Mesodermal cell (in vitro differentiated cells): ENCODE measurements at regions not wholly inside any gene's neighbourhood (a gene's known extent, or its start where the extent isn't known, plus 50 kb on each side); places are given as distances from the start of the nearest gene placed in this dataset.
"Not testable (repeated sequence)": the region's sequence is repeated elsewhere in the genome, so short reads cannot be mapped to it uniquely, and the experiment has no call there.

ENCODE experiments used
- H3K27ac ChIP-seq: 2 replicates; pipeline ENCODE4 v1.7.0; 2013; ENCODE audit warnings: mild to moderate bottlenecking, low read depth, low read length, moderate library complexity; ENCODE audit not compliant: severe bottlenecking
- H3K36me3 ChIP-seq: 2 replicates; pipeline ENCODE4 v1.7.1; 2013; ENCODE audit warnings: mild to moderate bottlenecking, low read length, moderate library complexity; ENCODE audit not compliant: control insufficient read depth, insufficient read depth
- H3K4me1 ChIP-seq: one replicate; pipeline ENCODE4 v1.7.1; 2013; ENCODE audit warnings: mild to moderate bottlenecking, low read length; ENCODE audit not compliant: insufficient read depth, control insufficient read depth, poor library complexity, severe bottlenecking
- H3K4me3 ChIP-seq: 2 replicates; pipeline ENCODE4 v1.7.0; 2013; ENCODE audit warnings: low read length, control low read depth, mild to moderate bottlenecking; ENCODE audit not compliant: insufficient read depth, poor library complexity, severe bottlenecking; ENCODE audit errors: extremely low read depth
- H3K9me3 ChIP-seq: 2 replicates; pipeline ENCODE4 v1.7.1; 2013; ENCODE audit warnings: mild to moderate bottlenecking, low read length, moderate library complexity; ENCODE audit not compliant: control insufficient read depth
- WGBS, 2 experiments: methylation state at CpG; one replicate each; pipeline ENCODE4 v1.1.5; 2013; ENCODE audit warnings: missing lambda C conversion rate in 2 of 2; ENCODE audit not compliant: insufficient coverage in 2 of 2; 5-methylcytosine and 5-hydroxymethylcytosine counted together

DNA sequence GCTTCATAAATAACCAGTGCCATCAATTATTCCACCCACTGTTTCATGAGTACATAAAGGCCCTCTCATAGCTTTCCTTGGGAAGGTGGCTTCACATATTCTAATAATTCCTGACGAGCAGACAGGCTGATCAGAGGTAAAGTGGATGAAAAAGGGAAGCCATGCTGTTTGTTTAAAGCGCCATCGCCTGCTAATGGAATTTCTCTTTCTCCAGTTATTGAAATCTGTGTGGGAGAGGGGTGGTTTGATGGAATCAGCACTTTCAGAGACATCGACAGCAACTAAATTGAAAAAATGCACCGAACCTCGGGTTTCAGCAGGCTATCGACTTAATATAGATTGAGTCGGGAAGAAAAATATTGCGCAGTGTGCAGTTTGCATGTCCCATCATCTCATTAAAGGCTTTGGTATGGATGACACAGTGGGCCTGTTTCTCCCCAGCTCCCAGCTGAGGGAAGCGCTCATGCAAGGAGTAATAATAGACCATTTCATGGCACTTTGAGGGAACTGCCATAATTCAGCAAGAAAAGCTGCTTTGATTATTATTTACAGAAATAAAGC lies 472.1 kb downstream of the RBFOX1 start:
- Histone ChIP-seq H3K4me3 (no peak overlapping the region), H3K36me3 (no peaks in the 10 kb centered on the region), H3K4me1 (no peaks in the 10 kb centered on the region), H3K27ac (no peak overlapping the region), H3K9me3 (no peaks in the 10 kb centered on the region)
- 89 to 96% methylated on average over 8 to 9 of the region's 10 CpGs for WGBS, 2 experiments

DNA sequence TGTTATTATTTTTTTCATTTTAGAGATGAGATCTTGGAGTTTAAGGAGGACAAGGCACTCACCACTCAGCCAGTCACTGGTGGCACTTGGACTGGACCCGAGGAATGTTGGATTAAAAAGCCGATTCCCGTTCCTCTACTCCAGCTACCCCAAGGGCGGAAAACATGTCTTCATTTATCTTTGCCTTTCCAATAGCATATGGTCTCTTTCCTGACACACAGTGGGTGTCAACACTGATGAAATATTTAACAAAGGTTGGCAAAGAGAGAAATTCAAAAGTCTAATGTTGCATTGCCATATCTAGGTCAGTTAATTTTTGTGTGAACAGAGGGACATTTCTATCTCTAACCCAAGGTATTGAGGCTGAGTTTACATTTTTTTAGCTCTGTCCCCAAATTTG lies 459.7 kb downstream of the RBFOX1 start:
- 70 to 91% methylated on average over 2 to 3 of the region's 4 CpGs for WGBS, 2 experiments
- Histone ChIP-seq H3K4me3 (no peak overlapping the region), H3K4me1 (no peaks in the 10 kb centered on the region), H3K27ac (no peak overlapping the region), H3K36me3 (no peaks in the 10 kb centered on the region), H3K9me3 (no peaks in the 10 kb centered on the region)

DNA sequence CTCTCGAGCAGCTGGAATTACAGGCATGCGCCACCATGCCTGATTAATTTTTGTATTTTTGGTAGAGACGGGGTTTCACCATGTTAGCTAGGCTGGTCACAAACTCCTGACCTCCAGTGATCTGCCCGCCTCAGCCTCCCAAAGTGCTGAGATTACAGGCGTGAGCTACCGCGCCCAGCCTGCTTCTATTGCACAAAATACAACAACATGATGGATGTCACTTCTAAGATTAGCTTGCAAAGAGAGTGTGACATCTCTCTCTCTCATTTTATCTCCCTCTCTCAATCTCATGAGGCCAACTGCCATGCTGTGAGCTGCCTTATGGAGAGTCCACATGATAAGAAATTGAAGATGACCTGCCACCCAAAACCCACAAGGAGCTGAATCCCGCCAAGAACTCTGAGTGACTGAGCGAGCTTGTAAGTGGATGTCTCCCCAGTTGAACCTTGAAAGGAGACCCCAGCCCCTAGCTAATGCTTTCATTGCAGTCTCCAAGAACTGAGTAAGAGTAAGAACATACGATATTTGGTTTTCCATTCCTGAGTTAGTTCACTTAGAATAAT lies 458.5 kb downstream of the RBFOX1 start:
- H3K36me3 ChIP-seq: no peaks in the 10 kb centered on the region
- no peak overlapping the region for H3K27ac ChIP-seq
- 87 to 94% methylated on average over 8 of the region's 10 CpGs for WGBS, 2 experiments
- no peak overlapping the region for H3K4me3 ChIP-seq
- H3K4me1 ChIP-seq: no peaks in the 10 kb centered on the region
- H3K9me3 ChIP-seq: no peaks in the 10 kb centered on the region

DNA sequence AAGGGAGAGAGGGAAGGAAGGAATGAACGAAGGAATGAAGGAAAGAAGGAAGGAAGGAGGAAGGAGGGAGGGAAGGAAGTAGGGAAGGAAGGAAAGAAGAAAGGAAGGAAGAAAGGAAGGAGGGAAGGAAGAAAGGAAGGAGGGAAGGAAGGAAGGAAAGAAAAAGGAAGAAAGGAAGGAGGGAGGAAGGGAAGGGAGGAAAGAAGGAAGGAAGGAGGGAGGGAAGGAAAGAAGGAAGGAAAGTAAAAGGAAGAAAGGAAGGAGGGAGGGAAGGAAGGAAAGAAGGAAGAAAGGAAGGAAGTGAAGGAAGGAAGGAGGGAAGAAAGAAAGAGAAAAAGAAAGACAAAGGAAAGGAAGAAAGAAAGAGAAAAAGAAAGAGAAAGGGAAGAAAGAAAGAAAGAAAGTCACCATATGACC lies 442.4 kb downstream of the RBFOX1 start:
- Histone ChIP-seq H3K9me3 (no peaks in the 10 kb centered on the region), H3K36me3 (no peaks in the 10 kb centered on the region), H3K27ac (no peak overlapping the region), H3K4me1 (no peaks in the 10 kb centered on the region), H3K4me3 (no peak overlapping the region)
- 74 to 76% methylated on average over 1 of the region's 1 CpG for WGBS, 2 experiments

DNA sequence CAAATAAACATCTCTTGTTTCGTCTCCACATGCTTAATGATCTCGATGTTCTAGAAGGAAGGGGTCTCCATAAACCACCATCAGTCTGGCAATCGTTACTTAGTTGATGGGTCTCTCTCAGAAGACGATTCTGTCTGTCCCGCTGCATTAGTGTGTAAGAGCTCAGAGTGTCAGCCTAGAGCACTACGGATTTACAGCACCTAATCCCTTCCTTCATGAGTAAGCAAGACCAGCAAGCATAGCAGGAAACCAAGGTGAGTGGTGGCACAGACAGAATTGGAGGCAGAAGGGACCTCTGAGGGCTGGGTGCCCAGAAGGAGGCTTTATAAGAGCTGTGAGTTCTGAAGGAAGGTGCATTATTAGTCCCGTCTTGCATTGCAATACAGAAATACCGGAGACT lies 440.1 kb downstream of the RBFOX1 start:
- no peak overlapping the region for H3K27ac ChIP-seq
- WGBS, 2 experiments: 82 to 95% methylated on average over 5 to 6 of the region's 8 CpGs
- no peaks in the 10 kb centered on the region for H3K9me3 ChIP-seq
- H3K4me3 ChIP-seq: no peak overlapping the region
- no peaks in the 10 kb centered on the region for H3K4me1 ChIP-seq
- no peaks in the 10 kb centered on the region for H3K36me3 ChIP-seq

DNA sequence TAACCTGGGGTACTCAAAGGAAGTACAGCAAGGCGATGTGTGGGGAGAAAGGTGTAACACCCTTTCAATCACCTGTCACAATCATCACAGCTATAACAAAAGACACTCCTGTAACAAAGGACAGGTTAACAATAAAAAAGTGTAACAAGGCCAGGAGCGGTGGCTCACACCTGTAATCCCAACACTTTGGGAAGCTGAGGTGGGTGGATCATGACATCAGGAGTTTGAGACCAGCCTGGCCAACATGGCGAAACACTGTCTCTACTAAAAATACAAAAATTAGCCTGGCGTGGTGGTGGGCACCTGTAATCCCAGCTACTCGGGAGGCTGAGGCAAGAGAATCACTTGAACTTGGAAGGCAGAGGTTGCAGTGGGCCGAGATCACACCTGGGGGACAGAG lies 436.4 kb downstream of the RBFOX1 start:
- 92 to 100% methylated on average over 2 to 4 of the region's 6 CpGs for WGBS, 2 experiments

DNA sequence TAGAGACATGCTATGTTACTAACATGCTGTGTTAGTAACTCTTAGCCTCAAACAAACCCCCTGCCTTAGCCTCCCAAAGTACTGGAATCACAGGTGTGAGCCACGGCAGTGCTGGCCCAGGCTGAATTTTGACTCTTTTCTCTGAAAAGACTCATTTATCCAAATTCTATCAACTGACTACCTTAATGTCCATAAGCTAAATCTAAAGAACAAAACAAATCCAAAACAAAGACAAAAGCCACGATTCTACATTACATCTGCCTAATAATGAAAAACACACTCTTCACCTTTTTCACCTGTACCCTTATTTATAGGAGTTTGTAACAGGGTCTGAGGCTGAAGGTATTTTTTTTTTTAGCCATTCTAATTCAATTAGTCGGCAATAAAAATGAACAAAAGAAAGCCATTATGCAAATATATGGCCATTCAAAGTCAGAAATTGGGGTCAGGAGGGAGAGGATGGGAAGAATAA lies 432.5 kb downstream of the RBFOX1 start:
- Histone ChIP-seq H3K4me3 (no peak overlapping the region), H3K9me3 (no peaks in the 10 kb centered on the region), H3K27ac (no peak overlapping the region), H3K4me1 (peaks cover 15% of the 10 kb centered on the region), H3K36me3 (no peaks in the 10 kb centered on the region)
- 55% methylated on average over 1 of the region's 3 CpGs; no CpG with 5 or more reads in 1 of the 2 experiments for WGBS, 2 experiments

More for the DNA sequence above, 436.4 kb downstream of the RBFOX1 start:
- H3K9me3 ChIP-seq, H3K27ac ChIP-seq, H3K36me3 ChIP-seq, H3K4me3 ChIP-seq: not testable (repeated sequence)
- peaks cover 15% of the 10 kb centered on the region for H3K4me1 ChIP-seq

DNA sequence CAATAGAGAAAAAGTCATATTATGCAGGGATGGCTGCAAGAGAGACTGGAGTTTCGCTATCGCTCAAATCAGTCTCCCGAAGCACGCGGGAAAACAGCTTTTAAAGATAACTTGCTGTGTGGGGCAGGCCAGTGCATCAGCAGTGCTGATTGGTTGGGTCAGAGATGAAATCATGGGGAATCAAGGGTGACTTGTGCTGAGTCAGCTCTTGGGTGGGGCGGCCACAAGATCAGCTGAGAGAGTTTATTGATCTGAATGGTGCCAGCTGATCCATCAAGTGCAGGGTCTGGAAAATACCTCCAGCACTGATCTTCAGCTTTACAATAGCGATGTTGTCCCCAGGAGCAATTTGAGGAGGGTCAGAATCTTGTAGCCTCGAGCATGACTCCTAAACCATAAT lies 430.5 kb downstream of the RBFOX1 start:
- H3K27ac ChIP-seq: no peak overlapping the region
- 63 to 76% methylated on average over 6 to 8 of the region's 8 CpGs for WGBS, 2 experiments
- H3K4me3 ChIP-seq: no peak overlapping the region
- peaks cover 15% of the 10 kb centered on the region for H3K4me1 ChIP-seq
- no peaks in the 10 kb centered on the region for H3K9me3 ChIP-seq
- no peaks in the 10 kb centered on the region for H3K36me3 ChIP-seq
